HG03045 (cell line): ENCODE measurements at regions not wholly inside any gene's neighbourhood (a gene's known extent, or its start where the extent isn't known, plus 50 kb on each side); places are given as distances from the start of the nearest gene placed in this dataset.

Experiments
- ATAC-seq: cut with Tn5 transposase; IDR thresholded peaks from one replicate; pipeline ENCODE4 v1.9.1; 2021; ENCODE audit warnings: mild to moderate bottlenecking, moderate library complexity; ENCODE audit not compliant: unreplicated experiment

GRCh38 chr10:107473225-107473624 lies 308.7 kb upstream of the SORCS1 start:
- no peak for ATAC-seq

DNA sequence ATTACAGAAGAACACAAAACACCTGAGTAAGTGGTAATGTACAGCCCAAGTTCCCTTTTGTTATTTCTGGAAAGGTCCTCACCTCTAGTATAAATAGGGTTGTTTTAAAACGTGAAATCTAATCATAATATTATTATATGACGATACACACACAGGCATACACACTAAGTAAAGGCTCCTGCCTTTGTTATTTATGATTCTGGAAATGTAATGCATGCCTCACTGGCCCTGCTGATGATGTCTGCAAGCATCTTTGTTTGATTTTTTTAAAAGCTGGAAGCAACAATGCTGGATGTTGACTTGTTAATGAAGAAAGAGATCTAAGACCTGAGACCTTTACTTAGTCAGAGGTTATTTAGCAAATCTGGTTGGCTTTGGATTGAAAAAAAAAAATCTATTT lies 307.4 kb upstream of the SORCS1 start:
- no peak for ATAC-seq

DNA sequence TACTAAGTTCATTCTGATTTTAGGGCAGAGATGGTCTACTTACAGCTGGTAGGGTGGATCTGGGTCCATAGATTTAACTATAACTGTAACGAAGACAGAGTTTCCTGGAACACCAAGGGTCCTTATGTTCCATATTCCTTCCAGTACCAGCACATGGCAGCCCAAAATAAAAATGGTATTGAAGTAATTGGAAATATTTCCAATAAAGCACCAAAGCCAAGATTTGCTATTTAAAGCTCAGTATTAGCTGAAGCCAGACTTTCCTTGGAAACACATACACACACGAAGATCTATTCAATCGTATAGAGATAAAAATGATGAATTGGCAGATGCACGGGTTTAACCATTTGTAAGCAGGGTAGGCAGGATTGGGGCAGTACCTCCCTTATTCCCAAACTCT lies 289.1 kb upstream of the SORCS1 start:
- no peak for ATAC-seq

GRCh38 chr10:107451047-107451446 lies 286.5 kb upstream of the SORCS1 start:
- no peak for ATAC-seq

DNA sequence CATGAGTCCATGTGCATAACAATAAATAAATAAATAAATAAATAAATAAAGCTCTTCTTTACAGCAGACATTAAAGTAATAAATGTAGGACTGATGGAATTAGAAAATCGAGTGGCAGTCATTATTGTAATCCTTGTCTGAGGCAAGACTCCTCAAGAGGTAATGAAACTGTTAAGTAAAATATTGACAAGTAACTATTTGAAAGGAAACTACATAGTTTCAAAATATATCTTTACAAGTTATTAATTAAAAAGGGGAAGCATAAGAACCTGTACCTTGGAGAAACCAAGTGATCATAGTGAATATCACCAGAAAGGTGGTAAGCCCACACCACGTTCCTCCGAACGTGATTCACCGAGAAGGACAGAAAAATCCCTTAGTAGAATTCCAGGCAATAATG lies 285.6 kb upstream of the SORCS1 start:
- ATAC-seq = no peak

- no peak for ATAC-seq
Observed at GRCh38 chr10:107444443-107444842, 279.9 kb upstream of the SORCS1 start.

GRCh38 chr10:107443813-107444212 lies 279.3 kb upstream of the SORCS1 start:
- ATAC-seq = no peak

DNA sequence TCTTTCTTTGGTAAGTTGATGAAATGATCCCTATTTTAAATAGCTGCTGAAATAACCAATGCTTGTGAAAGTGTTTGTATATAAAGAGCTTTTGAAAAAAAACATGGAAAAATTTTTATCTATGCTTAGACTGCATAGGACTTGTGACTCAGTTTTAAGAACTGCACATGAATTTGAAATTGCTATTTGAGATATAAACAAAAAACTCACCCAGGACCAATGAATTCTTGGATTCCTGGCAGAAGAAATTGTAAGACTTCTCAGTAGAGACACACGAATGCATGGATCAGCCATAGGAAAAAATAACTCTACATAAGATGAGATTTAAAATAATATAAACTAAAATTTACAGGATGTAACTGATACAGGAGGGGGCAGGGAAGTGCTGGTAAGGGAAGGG lies 278.8 kb upstream of the SORCS1 start:
- ATAC-seq = no peak

- ATAC-seq = peak; percentile 91
Observed at GRCh38 chr10:107442035-107442505, 277.6 kb upstream of the SORCS1 start.

DNA sequence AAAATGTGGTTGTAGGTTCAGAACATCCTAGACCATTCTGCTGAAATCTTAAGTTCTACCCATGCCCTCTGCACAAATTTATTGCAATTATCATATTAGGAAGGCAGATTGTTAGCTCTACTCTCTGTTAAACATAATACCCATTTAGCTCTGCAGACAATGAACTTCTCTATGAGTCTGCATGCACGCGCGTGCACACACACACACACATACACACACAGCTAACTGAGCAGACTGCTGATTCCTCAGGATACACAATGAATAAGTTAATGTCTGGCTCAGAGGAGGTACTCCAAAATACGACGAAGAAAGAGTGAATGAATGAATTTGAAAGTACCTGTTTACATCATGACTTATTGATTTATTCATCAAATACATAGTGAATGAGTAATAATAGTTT lies 276.2 kb upstream of the SORCS1 start:
- ATAC-seq = no peak

DNA sequence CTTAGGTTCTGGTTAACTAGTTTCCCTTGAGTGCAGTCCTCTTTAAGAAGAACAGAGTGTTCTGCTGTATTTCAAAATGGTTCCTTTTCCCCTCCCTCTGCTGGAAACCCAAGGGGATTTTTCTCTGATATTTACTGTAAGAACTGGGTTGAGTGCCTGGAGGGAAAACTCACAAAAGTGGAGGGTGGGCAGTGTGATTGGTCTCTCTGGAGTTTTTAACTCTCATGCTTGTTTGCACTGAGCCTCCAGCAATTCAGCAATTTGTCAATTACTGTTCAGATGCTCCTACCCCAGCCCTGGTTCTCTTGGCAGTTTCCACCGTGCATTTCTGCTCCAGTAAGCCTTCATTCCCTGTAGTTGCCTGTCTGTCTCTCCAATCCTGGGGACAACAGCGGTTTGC lies 273.4 kb upstream of the SORCS1 start:
- no peak for ATAC-seq

DNA sequence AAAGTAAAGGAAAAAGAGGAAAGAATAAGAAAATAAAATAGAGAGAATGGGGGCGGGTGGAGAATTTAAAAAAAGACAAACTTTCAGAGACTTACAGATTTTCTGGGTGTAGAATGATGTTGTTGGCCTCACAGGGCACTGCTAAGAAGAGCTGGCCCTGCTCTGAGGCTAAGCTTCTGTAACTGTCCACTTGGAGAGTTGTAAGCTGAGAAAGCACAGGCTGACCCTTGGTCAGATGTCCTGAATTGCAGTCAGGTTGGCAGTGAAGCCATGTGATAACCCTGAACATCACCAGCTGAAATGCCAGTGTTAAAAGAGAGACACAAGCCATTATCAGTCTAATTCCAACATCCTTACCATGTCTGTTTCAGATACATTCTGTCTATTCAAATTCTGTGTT lies 272.1 kb upstream of the SORCS1 start:
- ATAC-seq = no peak

GRCh38 chr10:107434854-107435253 lies 270.3 kb upstream of the SORCS1 start:
- ATAC-seq = peak; percentile 40

- ATAC-seq = no peak
Observed at GRCh38 chr10:107434201-107434600, 269.7 kb upstream of the SORCS1 start.

- ATAC-seq = no peak
Observed at GRCh38 chr10:107433605-107434004, 269.1 kb upstream of the SORCS1 start.

GRCh38 chr10:107430446-107430845 lies 265.9 kb upstream of the SORCS1 start:
- ATAC-seq = no peak

DNA sequence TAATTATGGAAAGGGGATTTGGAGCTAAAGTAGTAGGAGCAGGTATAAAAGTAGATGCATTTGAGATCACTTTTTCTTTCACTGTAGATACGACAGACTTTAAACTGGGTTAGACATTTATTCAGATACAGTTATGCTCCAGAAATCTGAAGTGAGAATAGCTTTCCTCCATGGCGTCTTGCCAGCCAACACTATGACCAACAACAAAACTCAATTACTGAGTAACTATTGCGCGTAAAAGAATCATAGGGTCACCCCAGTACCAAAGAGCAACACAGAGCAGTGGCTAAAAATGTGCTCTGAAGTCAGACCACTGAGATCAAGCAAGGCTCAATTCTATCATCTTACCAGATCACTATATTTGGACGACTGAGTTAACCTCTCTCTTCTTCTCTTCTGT lies 262.5 kb upstream of the SORCS1 start:
- no peak for ATAC-seq

- ATAC-seq = peak; percentile 57
Observed at GRCh38 chr10:107425931-107426553, 261.5 kb upstream of the SORCS1 start.

DNA sequence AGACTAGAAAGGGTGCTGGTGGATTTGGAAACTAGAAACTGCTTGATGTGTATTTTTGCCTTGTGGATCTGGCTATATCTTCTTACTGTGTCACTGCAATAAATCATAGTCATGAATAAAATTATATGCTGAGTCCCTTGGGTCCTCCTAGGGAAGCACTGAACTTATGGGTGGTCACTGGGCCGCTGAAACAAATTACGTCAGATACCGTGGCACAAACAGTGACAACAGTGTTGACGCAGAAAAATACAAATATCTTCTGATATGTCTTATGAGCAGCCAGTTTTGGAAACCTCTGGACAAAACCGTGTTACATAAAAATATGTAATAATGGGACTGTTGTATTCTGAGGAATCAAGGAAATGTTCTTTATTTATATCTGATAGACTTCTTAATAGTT lies 260.1 kb upstream of the SORCS1 start:
- ATAC-seq = no peak

DNA sequence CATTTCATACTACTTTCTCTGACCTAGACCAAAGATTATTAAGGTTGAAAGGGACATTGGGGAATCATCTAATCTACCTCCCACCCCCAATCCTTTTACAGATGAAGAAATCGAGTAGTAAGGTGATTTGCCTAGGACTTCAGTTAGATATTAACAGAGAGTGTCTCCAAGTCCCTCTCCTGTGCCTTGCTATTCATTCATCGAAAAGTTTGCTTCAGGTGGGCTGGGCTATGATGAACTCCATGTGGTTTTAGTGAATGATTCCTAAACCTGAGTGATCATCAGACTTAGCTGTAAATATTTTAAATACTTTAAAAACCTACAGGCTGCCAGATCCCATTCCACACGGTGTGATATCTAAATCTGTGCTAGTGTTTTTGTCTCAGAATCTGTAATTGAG lies 259.4 kb upstream of the SORCS1 start:
- ATAC-seq = no peak

DNA sequence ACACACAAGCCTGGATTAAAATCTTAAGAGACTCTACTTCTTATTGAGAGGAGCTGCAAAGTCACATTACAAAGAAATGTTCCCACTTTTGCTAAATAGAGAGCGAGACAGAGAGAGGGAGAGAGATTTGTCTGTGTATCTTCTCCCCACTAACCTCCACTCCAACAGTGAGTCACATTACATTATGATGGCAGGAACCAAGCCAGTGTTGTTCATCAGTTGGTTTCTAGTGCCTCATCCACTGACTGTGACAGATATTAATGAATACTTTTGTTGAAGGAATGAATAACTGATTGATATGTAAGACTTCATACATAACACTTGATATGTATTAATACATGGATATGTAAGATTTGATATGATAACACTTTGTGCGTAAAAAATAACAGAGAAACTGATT lies 258.2 kb upstream of the SORCS1 start:
- no peak for ATAC-seq

DNA sequence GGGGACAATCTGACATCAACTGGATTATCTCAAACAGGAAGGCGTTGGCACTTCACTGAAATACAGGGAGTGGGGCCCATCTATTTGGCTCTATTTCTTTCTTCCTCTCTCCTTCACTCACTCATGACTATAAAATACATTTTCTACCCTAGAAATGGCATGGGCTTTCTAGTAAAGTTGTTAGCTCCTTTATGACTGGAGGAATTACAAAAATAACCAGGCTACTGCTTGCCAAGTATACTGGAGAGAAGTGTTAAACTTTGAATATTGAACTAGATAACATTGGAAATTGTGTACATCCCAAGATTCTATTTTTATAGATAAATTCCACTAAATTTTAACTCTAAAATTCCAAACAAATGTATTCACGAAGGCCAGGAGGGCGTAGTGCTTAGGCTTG lies 255.7 kb upstream of the SORCS1 start:
- no peak for ATAC-seq

GRCh38 chr10:107418085-107418806 lies 253.7 kb upstream of the SORCS1 start:
- ATAC-seq = no peak
